Sigmoid colon (tissue), 4 donors: ENCODE measurements at regions not wholly inside any gene's neighbourhood (a gene's known extent, or its start where the extent isn't known, plus 50 kb on each side); places are given as distances from the start of the nearest gene placed in this dataset.

Source experiments
- CTCF ChIP-seq, 4 experiments: fragments of 450-650 bp in 3 of 4; fragments of 200-600 bp in 1 of 4; IDR thresholded peaks; one replicate each; pipeline ENCODE4 v1.5.1; 2016 to 2019; ENCODE audit warnings: antibody characterized with exemption in 4 of 4, mild to moderate bottlenecking in 3 of 4, moderate library complexity in 2 of 4
- POLR2A ChIP-seq, 2 donors: fragments of 450-650 bp; IDR thresholded peaks; one replicate each; pipeline ENCODE4 v1.6.1; 2016; ENCODE audit warnings: antibody characterized with exemption in 2 of 2, mild to moderate bottlenecking in 2 of 2, moderate library complexity in 2 of 2
- POLR2AphosphoS5 ChIP-seq, 4 donors: sonication (generic); formaldehyde crosslinking; IDR thresholded peaks; one replicate each; pipeline ENCODE4 v1.6.1; 2017; ENCODE audit warnings: antibody characterized with exemption in 4 of 4

GRCh38 chr4:131526686-131527085 is 1622.4 kb upstream of the PCDH10 start:
- TF ChIP-seq POLR2AphosphoS5 (IDR thresholded peaks at IDR 0.05) = no peak
- TF ChIP-seq CTCF (IDR thresholded peaks at IDR 0.05) = no peak
- no peak for TF ChIP-seq POLR2A (IDR thresholded peaks at IDR 0.05)
